CD1c-positive myeloid dendritic cell (primary cell): ENCODE measurements at regions not wholly inside any gene's neighbourhood (a gene's known extent, or its start where the extent isn't known, plus 50 kb on each side); places are given as distances from the start of the nearest gene placed in this dataset.
A peak's percentile ranks its signal among the peaks of the same experiment; 100 is the strongest.
"Not testable (repeated sequence)": the region's sequence is repeated elsewhere in the genome, so short reads cannot be mapped to it uniquely, and the experiment has no call there.

ENCODE experiments used
- DNase-seq: peaks from one replicate; pipeline ENCODE4 v3.0.0-alpha.2; 2016; ENCODE audit errors: extremely low spot score

DNA sequence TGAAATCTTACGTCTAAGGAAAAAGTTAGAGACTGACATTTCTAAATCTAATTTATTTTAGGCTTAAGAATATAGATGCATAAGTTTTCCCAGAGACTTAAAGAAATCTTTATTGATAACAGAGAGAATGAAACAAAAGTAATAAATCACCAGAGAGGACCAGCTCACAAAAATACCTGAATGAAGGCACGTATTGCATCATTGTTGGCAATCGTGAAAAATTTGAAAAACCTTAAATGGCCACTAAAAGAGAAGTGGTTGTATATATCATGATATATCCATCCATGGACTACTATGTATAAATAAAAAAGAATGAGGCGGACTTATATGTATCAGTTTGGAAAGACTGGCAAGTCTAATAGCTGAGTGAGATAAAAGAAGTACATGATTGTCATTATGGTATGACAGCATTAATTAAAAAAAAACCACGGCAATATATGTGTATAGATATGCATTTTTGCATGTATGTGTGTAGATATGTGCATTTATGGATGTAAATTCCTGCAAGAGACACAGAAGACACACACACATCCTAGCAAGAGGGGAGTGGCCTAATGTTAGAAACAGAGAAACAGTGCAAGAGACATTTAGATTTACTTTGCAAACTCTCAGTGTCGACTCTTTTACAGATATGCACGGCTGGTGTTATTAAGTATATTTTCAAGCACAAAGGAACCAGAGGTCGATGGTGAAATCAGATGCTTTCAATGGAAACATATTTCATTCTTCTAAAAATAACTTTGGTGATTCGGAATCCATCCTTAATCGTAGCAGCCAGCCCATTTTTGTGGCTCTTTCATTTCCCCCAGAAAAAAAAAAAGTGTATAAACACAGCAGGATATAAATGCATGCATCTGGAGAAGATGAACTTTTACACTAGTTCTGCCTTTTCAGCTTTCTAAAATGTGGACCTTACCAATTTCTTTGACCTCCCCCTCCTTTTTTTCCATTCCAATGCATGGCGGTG is 156.1 kb upstream of the SALL4 start:
- no peak for DNase-seq

DNA sequence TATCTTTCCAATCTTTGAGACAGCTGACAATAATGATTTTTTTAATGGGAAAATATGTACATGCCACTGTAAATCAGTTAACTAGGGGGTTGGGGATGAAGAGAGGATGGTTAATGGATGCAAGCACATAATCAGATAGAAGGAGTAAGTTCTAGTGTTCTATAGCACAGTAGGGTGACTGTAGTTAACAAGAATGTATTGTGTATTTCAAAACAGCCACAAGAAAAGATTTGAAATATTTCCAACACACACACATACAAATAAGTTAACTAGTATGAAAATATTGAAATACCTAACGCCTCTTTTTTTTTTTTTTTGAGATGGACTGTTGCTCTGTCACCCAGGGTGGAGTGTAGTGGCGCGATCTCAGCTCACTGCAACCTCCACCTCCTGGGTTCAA is 153.4 kb upstream of the SALL4 start:
- DNase-seq, result no peak

DNA sequence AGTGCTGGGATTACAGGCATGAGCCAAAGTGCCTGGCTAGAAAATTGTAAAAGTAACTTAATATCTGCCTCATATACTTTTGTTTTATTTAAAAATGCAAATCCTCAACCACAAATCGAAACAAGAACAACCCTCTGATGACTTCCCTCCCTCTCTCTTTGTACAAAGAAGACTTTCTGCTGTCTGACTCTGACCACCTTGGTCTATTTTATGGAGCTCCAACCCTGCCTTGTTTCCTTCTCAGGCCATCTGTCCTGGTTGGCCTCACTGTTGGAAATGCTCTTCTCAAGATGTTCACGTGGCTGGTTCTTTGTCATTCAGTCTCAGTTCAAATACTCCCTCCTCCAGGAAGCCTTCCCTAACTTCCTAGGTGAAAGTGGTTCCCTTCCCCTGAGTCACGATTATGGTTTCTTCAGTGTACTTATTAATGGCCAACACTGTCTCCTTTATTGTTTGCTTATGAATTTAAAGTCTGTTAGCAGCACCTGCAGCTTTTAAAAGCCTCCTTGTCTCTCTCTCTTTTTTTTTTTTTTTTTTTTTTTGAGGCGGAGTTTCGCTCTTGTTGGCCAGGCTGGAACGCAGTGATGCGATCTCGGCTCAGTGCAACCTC is 151.5 kb upstream of the SALL4 start:
- no peak for DNase-seq

DNA sequence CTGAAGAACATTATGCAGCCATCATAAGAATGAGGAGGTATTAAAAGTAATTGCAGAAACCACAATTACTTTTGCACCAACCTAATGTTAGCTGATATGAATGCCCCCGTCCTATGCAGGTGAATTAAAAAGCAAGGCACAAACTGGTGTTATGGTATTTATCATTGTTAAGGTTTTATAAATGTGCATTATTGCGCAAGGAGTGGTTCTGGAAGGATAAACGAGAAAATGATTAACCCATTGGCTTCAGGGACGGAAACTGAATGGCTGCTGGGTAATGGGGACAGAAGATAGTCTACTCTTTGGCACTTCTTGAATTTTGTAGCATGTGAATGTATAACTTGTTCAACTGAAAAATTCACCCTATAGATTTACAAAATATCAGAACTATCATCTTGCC is 148.6 kb upstream of the SALL4 start:
- no peak for DNase-seq

DNA sequence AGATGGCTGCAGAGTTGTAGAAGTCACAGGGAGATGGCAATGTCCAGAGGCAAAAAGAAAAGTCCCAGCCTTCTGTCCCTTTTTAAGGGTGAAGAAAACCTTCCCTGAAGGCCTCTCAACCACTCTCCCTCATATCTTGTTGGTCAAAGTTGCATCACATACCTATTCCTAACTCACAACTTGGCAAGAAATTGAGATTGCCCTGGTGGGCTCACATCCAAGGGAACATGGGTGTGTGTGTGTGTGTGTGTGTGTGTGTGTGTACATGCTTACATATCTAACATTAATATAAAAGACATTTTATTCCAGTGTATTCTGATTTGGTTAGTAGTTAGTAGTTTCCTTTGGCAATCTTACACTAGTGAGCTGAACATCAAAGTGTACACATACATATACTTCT is 144.3 kb upstream of the SALL4 start:
- no peak for DNase-seq

DNA sequence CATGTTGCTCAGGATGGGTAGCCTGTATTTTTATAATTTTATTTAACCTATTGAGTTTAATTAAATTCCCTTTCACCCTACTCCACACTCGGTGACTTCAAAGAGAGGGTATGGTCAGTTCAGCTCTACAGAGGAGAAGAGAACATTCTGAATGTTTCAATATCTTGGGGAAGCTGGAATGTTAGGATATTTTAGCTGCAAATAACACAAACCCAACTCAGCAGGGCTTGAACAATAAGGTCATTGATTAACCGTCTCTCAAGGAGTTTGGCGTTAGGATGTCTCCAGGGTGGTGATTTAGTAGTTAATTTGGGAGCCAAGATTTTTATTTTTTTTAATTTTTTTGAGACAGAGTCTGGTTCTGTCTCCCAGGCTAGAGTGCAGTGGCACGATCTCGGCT is 143.6 kb upstream of the SALL4 start:
- DNase-seq, result no peak

DNA sequence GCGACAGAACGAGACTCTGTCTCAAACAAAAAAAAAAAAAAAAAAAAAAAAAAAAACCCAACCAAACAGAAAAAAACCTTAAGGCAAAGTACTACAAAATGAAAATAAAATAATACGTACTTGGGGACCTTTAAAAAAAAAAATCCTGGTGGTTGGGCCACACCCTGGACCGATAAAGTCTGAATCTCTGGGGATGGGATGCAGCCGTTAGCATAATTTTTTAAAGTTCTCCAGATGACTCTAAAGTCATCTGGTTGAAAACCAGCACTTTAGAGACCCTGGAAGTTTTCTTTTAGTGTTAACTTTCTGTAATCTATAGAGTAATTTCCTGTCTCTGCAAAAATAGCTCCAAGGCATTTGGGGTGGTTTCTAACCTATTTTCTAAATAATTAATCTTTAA is 142.9 kb upstream of the SALL4 start:
- DNase-seq, result no peak

DNA sequence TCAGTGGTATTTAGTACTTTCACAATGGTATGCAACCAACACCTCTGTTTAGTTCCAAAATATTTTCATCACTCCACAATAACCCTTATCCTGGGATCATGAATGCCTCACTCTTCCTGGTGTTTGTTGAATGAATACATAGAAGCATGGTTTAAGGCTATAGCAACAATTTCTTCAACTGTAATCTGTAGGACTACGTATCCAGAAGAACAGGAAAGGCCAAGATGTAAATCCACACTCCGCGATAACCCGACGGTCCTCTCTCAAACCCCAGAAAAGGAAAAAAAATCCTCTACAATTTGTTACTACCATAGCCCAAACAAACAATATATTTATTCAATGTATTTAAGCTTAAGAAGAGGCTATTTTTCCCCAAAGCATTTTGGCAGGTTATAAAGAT is 141.4 kb upstream of the SALL4 start:
- DNase-seq, result no peak

DNA sequence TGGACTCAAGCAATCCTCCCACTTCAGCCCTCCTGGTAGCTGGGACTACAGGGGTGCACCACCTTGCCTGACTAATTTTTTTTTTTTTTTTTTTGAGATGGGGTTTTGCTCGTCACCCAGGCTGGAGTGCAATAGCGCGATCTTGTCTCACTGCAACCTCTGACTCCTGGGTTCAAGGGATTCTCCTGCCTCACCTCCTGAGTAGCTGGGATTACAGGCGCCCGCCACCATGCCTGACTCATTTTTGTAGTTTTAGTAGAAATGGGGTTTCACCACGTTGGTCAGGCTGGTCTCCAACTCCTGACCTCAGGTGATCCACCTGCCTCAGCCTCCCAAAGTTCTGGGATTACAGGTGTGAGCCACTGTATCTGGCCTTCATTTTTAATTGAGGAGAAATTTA is 141.0 kb upstream of the SALL4 start:
- not testable (repeated sequence) for DNase-seq

DNA sequence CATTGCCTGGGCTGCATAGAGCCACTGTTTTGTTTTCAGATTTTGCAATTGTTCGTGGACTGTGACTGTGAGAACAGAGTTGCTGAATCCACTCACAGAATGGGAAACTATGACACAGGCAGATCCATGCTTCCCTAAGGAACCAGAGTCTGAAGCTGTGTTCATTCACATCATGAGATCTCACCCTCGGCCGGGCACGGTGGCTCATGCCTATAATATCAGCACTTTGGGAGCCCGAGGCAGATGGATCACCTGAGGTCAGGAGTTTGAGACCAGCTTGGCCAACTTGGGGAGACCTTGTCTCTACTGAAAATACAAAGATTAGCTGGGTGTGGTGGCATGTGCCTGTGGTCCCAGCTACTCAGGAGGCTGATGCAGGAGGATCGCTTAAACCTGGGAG is 139.2 kb upstream of the SALL4 start:
- DNase-seq, result no peak

DNA sequence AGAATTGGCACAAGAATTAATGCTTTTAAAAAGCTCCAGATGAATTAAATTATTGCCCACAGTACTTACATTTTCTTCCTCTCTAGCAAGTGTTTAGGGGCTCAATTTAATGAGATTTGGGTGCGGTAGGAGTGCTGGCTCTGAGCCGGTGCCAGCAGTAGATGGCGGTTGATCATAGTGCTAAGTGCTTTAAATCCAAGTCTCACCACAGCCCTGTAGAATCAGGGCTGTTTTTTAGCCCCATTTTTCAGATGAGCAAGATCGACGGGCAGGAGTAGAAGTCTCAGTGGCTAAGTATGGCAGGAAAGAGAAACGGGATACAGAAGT is 136.9 kb upstream of the SALL4 start:
- no peak for DNase-seq

DNA sequence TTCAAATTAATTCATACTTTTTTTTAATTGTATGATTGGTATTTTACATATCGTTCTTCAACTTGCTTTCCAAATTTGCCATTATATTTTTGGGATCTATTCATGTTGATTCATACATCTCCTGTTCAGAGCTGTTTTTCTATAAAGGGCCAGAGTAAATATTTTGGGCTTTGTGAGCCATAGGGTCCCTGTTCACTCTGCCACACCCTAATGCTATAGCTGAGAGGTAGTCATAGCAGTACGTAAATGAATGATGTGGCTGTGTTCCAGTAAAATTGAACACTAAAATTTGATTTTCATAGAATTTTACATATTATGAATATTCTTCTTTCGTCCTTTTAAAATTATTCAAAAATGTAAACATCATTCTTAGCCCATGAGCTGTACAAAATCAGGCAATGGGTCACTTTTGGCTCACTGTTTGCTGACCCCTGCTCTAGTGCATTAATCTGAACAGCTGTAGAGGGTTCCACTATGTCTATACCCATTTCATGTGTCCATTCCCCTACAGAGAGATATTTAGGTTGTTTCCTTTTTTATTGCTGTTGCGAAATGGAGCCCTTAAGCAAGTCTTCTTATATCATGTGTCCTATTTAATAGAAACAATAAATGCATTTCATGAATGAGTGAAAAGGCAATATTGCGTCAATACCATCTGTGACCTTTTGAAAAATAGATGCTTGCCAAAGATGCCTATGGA is 136.4 kb upstream of the SALL4 start:
- DNase-seq, result no peak

DNA sequence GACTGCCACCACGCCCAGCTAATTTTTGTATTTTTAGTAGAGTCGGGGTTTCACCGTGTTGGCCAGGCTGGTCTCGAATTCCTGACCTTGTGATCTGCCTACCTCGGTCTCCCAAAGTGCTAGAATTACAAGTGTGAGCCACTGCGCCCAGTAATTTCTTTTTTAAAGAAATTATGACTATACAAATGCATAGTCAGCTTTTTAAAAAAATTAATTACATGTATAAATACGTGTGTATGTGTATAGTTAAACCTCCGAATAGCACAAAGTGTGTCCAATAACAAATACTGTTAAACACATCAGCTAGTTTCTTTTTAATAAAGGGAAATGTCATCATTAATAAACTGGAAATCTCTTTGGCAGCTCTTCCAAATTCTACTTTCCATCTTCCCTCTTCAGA is 135.5 kb upstream of the SALL4 start:
- DNase-seq, result no peak

DNA sequence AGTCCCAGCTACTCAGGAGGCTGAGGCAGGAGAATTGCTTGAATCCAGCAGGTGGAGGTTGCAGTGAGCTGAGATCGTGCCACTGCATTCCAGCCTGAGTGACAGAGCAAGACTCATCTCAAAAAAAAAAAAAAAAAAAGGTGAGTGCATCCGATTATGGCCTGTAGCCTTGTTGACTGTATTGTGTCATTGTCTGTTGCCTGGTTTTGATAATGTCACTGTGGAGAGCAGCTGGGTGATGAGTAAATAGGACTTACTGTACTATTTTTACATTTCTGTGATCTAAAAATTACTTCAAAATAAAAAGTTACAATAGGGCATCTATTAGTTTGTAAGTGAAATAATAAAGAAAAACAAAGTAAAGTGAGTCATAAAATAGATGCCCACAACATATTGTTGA is 134.1 kb upstream of the SALL4 start:
- no peak for DNase-seq

DNA sequence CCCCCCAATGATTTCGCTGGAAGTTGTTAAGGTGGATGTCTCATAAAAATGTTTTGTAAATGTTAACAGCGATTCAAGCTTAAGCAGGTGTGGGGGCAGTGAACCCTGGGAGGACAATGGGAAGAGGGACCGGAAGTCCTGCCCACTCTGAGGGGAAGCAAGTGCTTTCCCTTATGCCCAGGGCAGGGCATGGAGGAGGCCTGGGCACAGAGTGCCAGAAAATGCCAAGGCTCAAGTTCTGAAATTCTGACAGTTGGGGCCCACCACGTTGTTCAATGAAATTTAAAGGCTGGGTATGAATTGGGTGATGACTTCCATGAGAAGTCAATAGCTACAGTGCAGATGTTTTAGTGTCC is 132.7 kb upstream of the SALL4 start:
- no peak for DNase-seq

DNA sequence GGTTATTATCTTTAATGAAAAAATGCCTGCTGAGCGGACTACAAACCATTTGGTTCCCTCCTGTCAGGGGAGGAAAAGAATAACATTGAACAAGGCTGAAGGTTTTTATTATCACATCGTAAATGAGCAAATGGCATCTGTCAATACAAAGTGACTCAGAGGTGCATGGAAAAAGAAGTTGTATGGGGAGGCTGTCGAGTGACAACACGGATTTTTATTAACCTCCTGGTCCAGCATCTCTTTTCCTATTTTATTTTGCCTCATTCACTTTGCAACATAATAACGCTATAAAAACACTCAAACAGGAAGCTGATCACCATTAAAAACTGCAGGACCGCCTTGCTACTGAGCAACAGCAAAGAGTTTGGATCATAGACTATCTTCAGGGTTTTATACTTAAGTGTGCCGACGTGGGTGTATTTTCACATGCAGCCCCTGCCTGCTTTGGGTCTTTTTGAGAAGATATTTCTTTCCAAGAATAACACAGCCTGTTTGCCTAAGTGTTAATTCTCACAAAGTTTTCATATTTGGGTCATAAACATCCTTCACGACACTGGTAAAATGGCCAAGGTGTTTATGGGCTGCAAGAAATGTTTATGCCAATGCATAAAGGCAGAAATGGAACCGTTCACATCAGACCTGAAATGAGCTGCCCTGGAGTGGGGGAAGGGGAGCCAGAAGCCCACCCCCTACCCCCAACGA is 132.1 kb upstream of the SALL4 start:
- DNase-seq, result no peak

DNA sequence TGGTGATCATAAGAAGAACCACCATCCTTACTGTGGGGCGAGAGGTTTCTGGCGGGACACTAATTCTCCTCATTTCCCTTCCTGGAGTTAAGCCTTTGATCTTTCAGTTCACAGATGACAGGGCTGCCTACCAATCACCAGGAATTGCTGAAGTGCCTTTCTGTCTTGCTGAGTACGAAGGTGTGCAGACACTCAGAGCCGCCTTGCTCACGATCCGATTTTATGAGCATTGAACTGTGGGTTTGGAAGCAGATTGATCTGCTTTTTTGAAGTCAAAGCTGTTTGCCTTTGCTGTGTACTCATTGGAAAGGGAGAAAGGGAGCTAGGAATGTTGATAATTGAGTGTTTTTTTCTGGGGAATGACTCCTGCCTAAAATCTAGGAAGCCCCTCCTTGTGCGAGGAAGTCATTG is 129.1 kb upstream of the SALL4 start:
- DNase-seq, result no peak

DNA sequence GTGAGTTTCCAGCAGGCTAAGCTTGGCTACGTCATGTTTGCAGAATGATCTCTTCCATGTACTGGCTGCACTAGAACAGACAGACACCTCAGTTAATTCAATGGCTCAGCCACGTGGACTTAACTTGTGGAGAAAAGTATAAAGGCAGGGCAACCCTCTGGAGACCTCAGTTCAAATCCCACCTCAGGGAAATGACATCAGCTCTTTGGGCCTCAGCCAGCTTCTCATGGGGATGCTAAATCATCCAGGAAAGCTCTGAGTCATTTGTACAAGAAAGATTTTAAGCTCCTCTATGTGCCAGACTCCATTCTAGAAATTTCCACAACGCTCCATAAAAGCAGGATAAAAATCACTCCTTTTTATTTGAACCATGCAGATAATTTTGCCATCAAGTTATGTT is 128.5 kb upstream of the SALL4 start:
- DNase-seq, result no peak

DNA sequence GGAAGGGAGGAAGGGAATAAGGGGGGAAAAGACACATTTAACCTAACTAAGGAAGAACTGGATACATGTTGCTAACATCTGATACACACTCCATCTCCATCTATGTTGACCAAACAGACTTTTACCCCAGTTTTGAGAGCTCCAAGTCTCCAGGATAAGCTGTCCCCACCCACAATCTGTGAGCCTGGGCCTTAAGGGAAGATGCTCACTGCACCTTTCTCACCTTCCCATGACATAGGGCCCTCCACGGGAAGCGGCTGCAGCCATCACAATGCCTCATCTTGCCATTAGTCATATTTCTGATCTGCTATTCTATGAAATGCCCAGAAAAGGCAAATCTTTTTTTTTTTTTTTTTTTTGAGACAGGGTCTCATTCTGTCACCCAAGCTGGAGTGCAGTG is 126.6 kb upstream of the SALL4 start:
- DNase-seq, result no peak

DNA sequence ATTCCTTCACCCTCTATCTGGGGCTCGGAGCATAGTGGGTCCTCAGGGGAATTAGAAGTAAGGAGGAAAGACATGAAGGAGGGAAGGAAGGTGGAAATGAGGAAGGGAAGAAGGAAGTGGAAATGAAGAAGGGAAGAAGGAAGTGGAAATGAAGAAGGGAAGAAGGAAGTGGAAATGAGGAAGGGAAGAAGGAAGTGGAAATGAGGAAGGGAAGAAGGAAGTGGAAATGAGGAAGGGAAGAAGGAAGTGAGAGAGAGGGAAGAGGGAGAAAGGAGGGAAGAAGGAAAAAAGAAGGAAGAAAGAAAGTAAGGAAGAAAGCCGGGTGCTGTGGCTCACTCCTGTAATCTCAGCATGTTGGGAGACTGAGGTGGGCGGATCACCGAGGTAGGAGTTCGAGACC is 125.6 kb upstream of the SALL4 start:
- not testable (repeated sequence) for DNase-seq

DNA sequence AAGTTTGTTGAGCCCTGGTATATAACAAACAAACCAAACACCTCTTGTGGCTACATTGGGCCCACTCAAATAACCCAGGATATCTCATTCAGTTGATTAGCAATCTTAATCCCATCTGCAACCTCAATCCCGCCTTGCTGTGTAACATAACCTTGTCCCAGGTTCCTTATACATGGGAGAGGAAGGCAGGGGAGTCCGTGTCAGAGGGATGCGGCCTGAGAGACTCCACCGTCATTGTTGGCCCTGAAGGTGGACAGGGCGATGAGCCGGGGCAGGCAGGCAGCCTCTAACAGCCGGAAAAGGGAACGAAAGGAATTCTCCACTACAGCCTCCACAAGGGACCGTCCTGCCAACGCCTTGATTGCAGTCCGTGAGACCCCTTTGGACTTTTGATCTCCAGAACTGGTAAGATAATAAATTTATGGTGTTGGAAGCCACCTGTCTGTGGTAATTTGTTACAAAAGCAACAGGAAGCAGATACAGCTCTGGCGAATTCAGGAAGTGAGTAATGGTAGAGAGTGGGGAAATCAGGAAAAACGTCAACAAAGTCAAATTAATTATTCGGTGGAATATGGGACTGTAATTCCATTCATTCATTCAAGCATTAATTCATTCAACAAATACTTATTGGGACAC is 124.5 kb upstream of the SALL4 start:
- DNase-seq, result peak; percentile 2

DNA sequence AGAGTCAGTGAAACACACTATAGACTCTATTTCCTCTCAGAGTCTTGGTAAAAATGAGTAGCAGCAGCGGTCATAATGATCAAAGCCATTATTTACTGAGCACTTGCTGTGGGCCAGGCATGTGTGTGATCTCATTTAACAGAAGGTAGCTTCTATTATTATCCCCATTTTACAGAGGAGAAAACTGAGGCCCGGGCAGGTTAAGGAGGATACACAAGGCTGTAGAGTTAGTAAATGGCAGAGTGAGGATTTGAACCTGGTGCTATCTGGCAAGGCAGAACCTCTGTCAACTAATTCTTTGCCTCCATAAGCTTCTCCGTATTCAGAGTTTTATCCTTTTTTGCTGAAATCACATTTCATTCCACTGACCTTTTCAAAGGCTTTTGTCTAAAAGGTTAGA is 122.2 kb upstream of the SALL4 start:
- no peak for DNase-seq
